Mucosa of gallbladder (tissue), 1 donor: ENCODE measurements at regions not wholly inside any gene's neighbourhood (a gene's known extent, or its start where the extent isn't known, plus 50 kb on each side); places are given as distances from the start of the nearest gene placed in this dataset.

ENCODE experiments used
- DNase-seq: peaks from one replicate; pipeline ENCODE4 v3.0.0-alpha.2; 2020; ENCODE audit warnings: low spot score
- donor health status: DM: no; HTN: no; CAD: no.

- DNase-seq: no peak
These were observed 285.2 kb upstream of the ELAC2 start for GRCh38 chr17:13302983-13303382.

GRCh38 chr17:13302419-13302818, 284.6 kb upstream of the ELAC2 start:
- DNase-seq: no peak

- no peak for DNase-seq
These were observed 279.4 kb upstream of the ELAC2 start for GRCh38 chr17:13297183-13297582.

GRCh38 chr17:13293421-13293820, 275.6 kb upstream of the ELAC2 start:
- DNase-seq: no peak

- DNase-seq: no peak
These were observed 274.5 kb upstream of the ELAC2 start for GRCh38 chr17:13292291-13292690.

GRCh38 chr17:13288248-13288647, 270.4 kb upstream of the ELAC2 start:
- DNase-seq: no peak

- no peak for DNase-seq
These were observed 269.4 kb upstream of the ELAC2 start for GRCh38 chr17:13287226-13287625.

- no peak for DNase-seq
These were observed 265.8 kb upstream of the ELAC2 start for GRCh38 chr17:13283606-13284005.

- DNase-seq: no peak
These were observed 263.8 kb upstream of the ELAC2 start for GRCh38 chr17:13281626-13282025.

- DNase-seq: no peak
These were observed 256.0 kb upstream of the ELAC2 start for GRCh38 chr17:13273806-13274205.

GRCh38 chr17:13272296-13272695, 254.5 kb upstream of the ELAC2 start:
- DNase-seq: no peak

GRCh38 chr17:13268791-13269595, 251.2 kb upstream of the ELAC2 start:
- DNase-seq: no peak

- DNase-seq: no peak
These were observed 248.8 kb upstream of the ELAC2 start for GRCh38 chr17:13266606-13267005.

GRCh38 chr17:13265311-13265710, 247.5 kb upstream of the ELAC2 start:
- DNase-seq: no peak

- DNase-seq: no peak
These were observed 245.9 kb upstream of the ELAC2 start for GRCh38 chr17:13263746-13264145.

- no peak for DNase-seq
These were observed 238.7 kb upstream of the ELAC2 start for GRCh38 chr17:13256545-13256944.

GRCh38 chr17:13253733-13254410, 236.0 kb upstream of the ELAC2 start:
- DNase-seq: no peak

- DNase-seq: no peak
These were observed 226.7 kb upstream of the ELAC2 start for GRCh38 chr17:13244513-13244912.

GRCh38 chr17:13243585-13243984, 225.8 kb upstream of the ELAC2 start:
- no peak for DNase-seq

- no peak for DNase-seq
These were observed 223.0 kb upstream of the ELAC2 start for GRCh38 chr17:13240851-13241250.

- DNase-seq: no peak
These were observed 212.8 kb upstream of the ELAC2 start for GRCh38 chr17:13230350-13231264.

GRCh38 chr17:13228225-13228624, 210.4 kb upstream of the ELAC2 start:
- no peak for DNase-seq
